GM12878 (cell line): ENCODE measurements at regions not wholly inside any gene's neighbourhood (a gene's known extent, or its start where the extent isn't known, plus 50 kb on each side); places are given as distances from the start of the nearest gene placed in this dataset.

Experiments
- EZH2 ChIP-seq: IDR thresholded peaks from 2 replicates; pipeline ENCODE4 v1.6.1; 2012; ENCODE audit warnings: low read depth, mild to moderate bottlenecking, control low read depth, inconsistent platforms, low read length, borderline replicate concordance; ENCODE audit not compliant: control insufficient read depth
- JUND ChIP-seq: IDR thresholded peaks from 2 replicates; pipeline ENCODE4 v1.6.1; 2012; ENCODE audit warnings: low read depth, mild to moderate bottlenecking, low read length, improper control_type of control experiment, moderate library complexity
- NFIC ChIP-seq: IDR thresholded peaks from 2 replicates; pipeline ENCODE4 v1.6.1; 2012; ENCODE audit warnings: low read depth, mild to moderate bottlenecking, inconsistent platforms, low read length, moderate library complexity
- NR2C1 ChIP-seq: fragments of 450-650 bp; IDR thresholded peaks from 2 replicates; pipeline ENCODE4 v1.6.1; 2017; ENCODE audit warnings: antibody characterized with exemption, mild to moderate bottlenecking, moderate library complexity
- RCOR1 ChIP-seq: conservative IDR thresholded peaks from 2 replicates; pipeline ENCODE4 v1.6.1; 2012; ENCODE audit warnings: low read depth, low read length, improper control_type of control experiment
- SP1 ChIP-seq: IDR thresholded peaks from one replicate; pipeline ENCODE4 v1.6.1; 2011; ENCODE audit warnings: low read depth, low read length
- TCF3 ChIP-seq: IDR thresholded peaks from 2 replicates; pipeline ENCODE4 v1.6.1; 2012; ENCODE audit warnings: low read depth, mild to moderate bottlenecking, low read length, borderline replicate concordance; ENCODE audit not compliant: insufficient read depth
- ZNF207 ChIP-seq: fragments of 450-650 bp; IDR thresholded peaks from 2 replicates; pipeline ENCODE4 v1.6.1; 2014; ENCODE audit warnings: antibody characterized with exemption, mild to moderate bottlenecking, borderline replicate concordance
- TF ChIP-seq, protein P1 (sequence below): IDR thresholded peaks from 2 replicates; pipeline ENCODE4 v1.6.1; 2012; ENCODE audit warnings: low read depth, low read length, improper control_type of control experiment
- TF ChIP-seq, protein P2 (sequence below), 3 experiments: IDR thresholded peaks in 2 of 3; conservative IDR thresholded peaks in 1 of 3; 2 replicates each; pipeline ENCODE4 v1.5.1; 2011; ENCODE audit warnings: low read depth in 3 of 3, low read length in 3 of 3, mild to moderate bottlenecking in 3 of 3, control low read depth in 2 of 3, moderate library complexity in 2 of 3, inconsistent platforms in 1 of 3, mixed read lengths in 1 of 3; ENCODE audit not compliant: control insufficient read depth in 2 of 3, insufficient read depth in 1 of 3; ENCODE audit errors: extremely low read depth in 1 of 3
- TF ChIP-seq, protein P3 (sequence below): IDR thresholded peaks from 2 replicates; pipeline ENCODE4 v1.6.1; 2011; ENCODE audit warnings: borderline replicate concordance, low read depth, mild to moderate bottlenecking, moderate library complexity, mixed read lengths, low read length; ENCODE audit not compliant: insufficient read depth; ENCODE audit errors: extremely low read length

DNA sequence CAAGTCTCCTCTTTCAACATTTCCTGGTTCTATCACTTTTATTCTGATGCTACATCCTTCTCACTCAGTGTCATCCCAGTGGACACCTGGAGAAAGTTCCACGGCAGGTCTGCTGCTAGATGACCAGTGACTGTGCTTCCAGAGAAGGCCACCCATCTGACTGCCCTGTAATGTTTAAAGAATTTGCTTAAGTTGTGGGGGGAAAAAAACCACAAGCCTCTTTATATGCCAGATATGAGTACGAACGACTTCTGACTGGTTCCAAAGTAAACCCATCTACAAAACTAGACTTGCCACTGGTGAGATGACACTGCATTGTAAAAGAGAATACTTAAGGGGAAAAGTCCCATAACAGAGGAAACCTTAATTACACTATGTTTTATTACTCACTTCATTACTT lies 69.6 kb upstream of the VWC2 start:
- TF ChIP-seq NFIC (no peak), TCF3 (no peak), RCOR1 (no peak), JUND (no peak), ZNF207 (no peak), EZH2 (no peak), SP1 (no peak), NR2C1 (no peak)
- TF ChIP-seq, protein P1, sequence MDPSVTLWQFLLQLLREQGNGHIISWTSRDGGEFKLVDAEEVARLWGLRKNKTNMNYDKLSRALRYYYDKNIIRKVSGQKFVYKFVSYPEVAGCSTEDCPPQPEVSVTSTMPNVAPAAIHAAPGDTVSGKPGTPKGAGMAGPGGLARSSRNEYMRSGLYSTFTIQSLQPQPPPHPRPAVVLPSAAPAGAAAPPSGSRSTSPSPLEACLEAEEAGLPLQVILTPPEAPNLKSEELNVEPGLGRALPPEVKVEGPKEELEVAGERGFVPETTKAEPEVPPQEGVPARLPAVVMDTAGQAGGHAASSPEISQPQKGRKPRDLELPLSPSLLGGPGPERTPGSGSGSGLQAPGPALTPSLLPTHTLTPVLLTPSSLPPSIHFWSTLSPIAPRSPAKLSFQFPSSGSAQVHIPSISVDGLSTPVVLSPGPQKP, result no peak
- TF ChIP-seq, protein P2, sequence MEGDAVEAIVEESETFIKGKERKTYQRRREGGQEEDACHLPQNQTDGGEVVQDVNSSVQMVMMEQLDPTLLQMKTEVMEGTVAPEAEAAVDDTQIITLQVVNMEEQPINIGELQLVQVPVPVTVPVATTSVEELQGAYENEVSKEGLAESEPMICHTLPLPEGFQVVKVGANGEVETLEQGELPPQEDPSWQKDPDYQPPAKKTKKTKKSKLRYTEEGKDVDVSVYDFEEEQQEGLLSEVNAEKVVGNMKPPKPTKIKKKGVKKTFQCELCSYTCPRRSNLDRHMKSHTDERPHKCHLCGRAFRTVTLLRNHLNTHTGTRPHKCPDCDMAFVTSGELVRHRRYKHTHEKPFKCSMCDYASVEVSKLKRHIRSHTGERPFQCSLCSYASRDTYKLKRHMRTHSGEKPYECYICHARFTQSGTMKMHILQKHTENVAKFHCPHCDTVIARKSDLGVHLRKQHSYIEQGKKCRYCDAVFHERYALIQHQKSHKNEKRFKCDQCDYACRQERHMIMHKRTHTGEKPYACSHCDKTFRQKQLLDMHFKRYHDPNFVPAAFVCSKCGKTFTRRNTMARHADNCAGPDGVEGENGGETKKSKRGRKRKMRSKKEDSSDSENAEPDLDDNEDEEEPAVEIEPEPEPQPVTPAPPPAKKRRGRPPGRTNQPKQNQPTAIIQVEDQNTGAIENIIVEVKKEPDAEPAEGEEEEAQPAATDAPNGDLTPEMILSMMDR (IDR thresholded peaks at IDR 0.05 in 2 of 3, conservative IDR thresholded peaks at IDR 0.05 in 1 of 3; ENCODE audit: control insufficient read depth in 2 of 3, extremely low read depth in 1 of 3, insufficient read depth in 1 of 3, low read depth in 3 of 3, low read length in 3 of 3), result no peak
- TF ChIP-seq, protein P3, sequence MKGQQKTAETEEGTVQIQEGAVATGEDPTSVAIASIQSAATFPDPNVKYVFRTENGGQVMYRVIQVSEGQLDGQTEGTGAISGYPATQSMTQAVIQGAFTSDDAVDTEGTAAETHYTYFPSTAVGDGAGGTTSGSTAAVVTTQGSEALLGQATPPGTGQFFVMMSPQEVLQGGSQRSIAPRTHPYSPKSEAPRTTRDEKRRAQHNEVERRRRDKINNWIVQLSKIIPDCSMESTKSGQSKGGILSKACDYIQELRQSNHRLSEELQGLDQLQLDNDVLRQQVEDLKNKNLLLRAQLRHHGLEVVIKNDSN, result no peak
